LHCN-M2 (cell line): ENCODE measurements at regions not wholly inside any gene's neighbourhood (a gene's known extent, or its start where the extent isn't known, plus 50 kb on each side); places are given as distances from the start of the nearest gene placed in this dataset.
A peak's percentile ranks its signal among the peaks of the same experiment; 100 is the strongest.

ENCODE experiments used
- DNase-seq: peaks from one replicate; pipeline ENCODE4 v3.0.0-alpha.2; 2012; ENCODE audit warnings: low read depth

- no peak for DNase-seq
Observed at GRCh38 chr9:1416261-1416660, 366.1 kb downstream of the DMRT2 start.

- no peak for DNase-seq
Observed at GRCh38 chr9:1421436-1421835, 371.3 kb downstream of the DMRT2 start.

- no peak for DNase-seq
Observed at GRCh38 chr9:1427875-1428274, 377.7 kb downstream of the DMRT2 start.

- no peak for DNase-seq
Observed at GRCh38 chr9:1429297-1429696, 379.1 kb downstream of the DMRT2 start.

- DNase-seq, result no peak
Observed at GRCh38 chr9:1431461-1431860, 381.3 kb downstream of the DMRT2 start.

- no peak for DNase-seq
Observed at GRCh38 chr9:1434052-1434767, 384.1 kb downstream of the DMRT2 start.

GRCh38 chr9:1434811-1435210 is 384.7 kb downstream of the DMRT2 start:
- DNase-seq, result no peak

- no peak for DNase-seq
Observed at GRCh38 chr9:1440256-1440655, 390.1 kb downstream of the DMRT2 start.

GRCh38 chr9:1442105-1442504 is 391.9 kb downstream of the DMRT2 start:
- no peak for DNase-seq

- DNase-seq, result no peak
Observed at GRCh38 chr9:1443450-1443849, 393.3 kb downstream of the DMRT2 start.

GRCh38 chr9:1446671-1447070 is 396.5 kb downstream of the DMRT2 start:
- DNase-seq, result no peak

- no peak for DNase-seq
Observed at GRCh38 chr9:1453636-1454035, 403.5 kb downstream of the DMRT2 start.

- DNase-seq, result no peak
Observed at GRCh38 chr9:1454211-1454610, 404.1 kb downstream of the DMRT2 start.

GRCh38 chr9:1454616-1455347 is 404.6 kb downstream of the DMRT2 start:
- DNase-seq, result no peak

- no peak for DNase-seq
Observed at GRCh38 chr9:1455766-1456165, 405.6 kb downstream of the DMRT2 start.

GRCh38 chr9:1456301-1457024 is 406.3 kb downstream of the DMRT2 start:
- DNase-seq, result no peak

- DNase-seq, result no peak
Observed at GRCh38 chr9:1457460-1457859, 407.3 kb downstream of the DMRT2 start.

- DNase-seq, result peak; percentile 67
Observed at GRCh38 chr9:1458503-1458902, 408.3 kb downstream of the DMRT2 start.

- no peak for DNase-seq
Observed at GRCh38 chr9:1460143-1460769, 410.1 kb downstream of the DMRT2 start.

- DNase-seq, result no peak
Observed at GRCh38 chr9:1461812-1462211, 411.7 kb downstream of the DMRT2 start.

- no peak for DNase-seq
Observed at GRCh38 chr9:1462626-1463308, 412.6 kb downstream of the DMRT2 start.

GRCh38 chr9:1469996-1470395 is 419.8 kb downstream of the DMRT2 start:
- DNase-seq, result no peak
